DMS114 treated with DMSO at 0.1 percent for 48 hours (cell line): ENCODE measurements at regions not wholly inside any gene's neighbourhood (a gene's known extent, or its start where the extent isn't known, plus 50 kb on each side); places are given as distances from the start of the nearest gene placed in this dataset.
"Not testable (repeated sequence)": the region's sequence is repeated elsewhere in the genome, so short reads cannot be mapped to it uniquely, and the experiment has no call there.

Source experiments
- DNase-seq: peaks from one replicate; lab custom pipeline; 2025; ENCODE audit not compliant: unreplicated experiment; lab: John Stamatoyannopoulos, UW

GRCh38 chr10:64103750-64104470 lies 582.7 kb downstream of the REEP3 start:
- no peak for DNase-seq

- no peak for DNase-seq
Measured at GRCh38 chr10:64109926-64110495, 588.8 kb downstream of the REEP3 start.

- no peak for DNase-seq
Measured at GRCh38 chr10:64112701-64113355, 591.6 kb downstream of the REEP3 start.

- no peak for DNase-seq
Measured at GRCh38 chr10:64113375-64113774, 592.2 kb downstream of the REEP3 start.

- DNase-seq, result no peak
Measured at GRCh38 chr10:64113792-64114191, 592.6 kb downstream of the REEP3 start.

- no peak for DNase-seq
Measured at GRCh38 chr10:64115471-64115870, 594.3 kb downstream of the REEP3 start.

- peak; percentile 19 for DNase-seq
Measured at GRCh38 chr10:64115908-64116643, 594.9 kb downstream of the REEP3 start.

- no peak for DNase-seq
Measured at GRCh38 chr10:64116707-64117106, 595.5 kb downstream of the REEP3 start.

- DNase-seq, result no peak
Measured at GRCh38 chr10:64118736-64119135, 597.5 kb downstream of the REEP3 start.

GRCh38 chr10:64120301-64120980 lies 599.2 kb downstream of the REEP3 start:
- DNase-seq, result not testable (repeated sequence)

GRCh38 chr10:64130152-64130551 lies 609.0 kb downstream of the REEP3 start:
- DNase-seq, result no peak

- no peak for DNase-seq
Measured at GRCh38 chr10:64134676-64135075, 613.5 kb downstream of the REEP3 start.

- DNase-seq, result no peak
Measured at GRCh38 chr10:64142395-64142794, 621.2 kb downstream of the REEP3 start.

- no peak for DNase-seq
Measured at GRCh38 chr10:64148607-64149006, 627.4 kb downstream of the REEP3 start.

- DNase-seq, result no peak
Measured at GRCh38 chr10:64156166-64156565, 635.0 kb downstream of the REEP3 start.

- DNase-seq, result no peak
Measured at GRCh38 chr10:64158551-64158950, 637.4 kb downstream of the REEP3 start.

- DNase-seq, result no peak
Measured at GRCh38 chr10:64159910-64160872, 639.0 kb downstream of the REEP3 start.

GRCh38 chr10:64170791-64171190 lies 649.6 kb downstream of the REEP3 start:
- no peak for DNase-seq

GRCh38 chr10:64173826-64174225 lies 652.6 kb downstream of the REEP3 start:
- DNase-seq, result no peak

GRCh38 chr10:64174666-64175255 lies 653.6 kb downstream of the REEP3 start:
- no peak for DNase-seq
